ENCODE measurements at regions not wholly inside any gene's neighbourhood (a gene's known extent, or its start where the extent isn't known, plus 50 kb on each side); places are given as distances from the start of the nearest gene placed in this dataset.

DNA sequence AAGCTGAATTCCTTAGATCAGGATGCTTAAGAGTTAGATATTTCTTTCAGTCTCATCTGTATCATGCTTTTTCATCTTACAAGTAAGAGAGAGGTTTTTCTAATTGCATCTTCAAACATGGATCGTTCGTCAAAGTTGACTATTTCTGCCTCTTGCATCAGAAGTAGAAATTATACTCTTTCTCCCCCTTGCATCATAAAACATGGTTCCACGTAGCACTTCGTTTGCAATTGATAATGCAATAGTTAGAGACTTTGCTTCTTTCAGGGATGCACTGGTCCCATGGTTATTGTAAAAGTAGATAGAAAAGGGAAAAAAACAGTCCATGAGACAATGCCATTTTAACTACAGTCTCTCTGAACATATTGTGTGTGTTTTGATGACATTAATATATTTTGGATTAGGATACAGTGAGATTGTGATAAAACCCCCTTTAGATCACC, 75.1 kb upstream of the PARD3B start:
- Histone ChIP-seq H3K9me2 (ENCODE audit: insufficient read depth) (no peaks in the 10 kb centered on the region), H3K27me3 (ENCODE audit: insufficient read depth, low read length) (peaks cover 3% of the 10 kb centered on the region; the same call in 1 of the 2 replicates), H3K79me2 (ENCODE audit: insufficient read depth, low read length) (no peaks in the 10 kb centered on the region), H3K27ac (ENCODE audit: low read depth, low read length) (no peak overlapping the region), H3K4me2 (ENCODE audit: low read length) (no peak overlapping the region), H3K4me3 (replicated peaks in 1 of 2; ENCODE audit: low read depth in 1 of 2, low read length in 2 of 2) (no peak overlapping the region), H4K20me1 (ENCODE audit: insufficient read depth) (no peaks in the 10 kb centered on the region), H3K9ac (ENCODE audit: low read length) (no peak overlapping the region), H3K36me3 (ENCODE audit: control insufficient read depth in 1 of 2, insufficient read depth in 2 of 2, low read length in 2 of 2) (no peaks in the 10 kb centered on the region), H3K4me1 (ENCODE audit: control insufficient read depth in 1 of 2, insufficient read depth in 2 of 2, low read length in 2 of 2) (no peaks in the 10 kb centered on the region), H3K9me3 (ENCODE audit: control insufficient read depth in 1 of 2, insufficient read depth in 1 of 2, low read depth in 1 of 2, low read length in 2 of 2) (no peaks in the 10 kb centered on the region), H2AFZ (ENCODE audit: low read depth, low read length, poor library complexity, severe bottlenecking) (no peak overlapping the region)
- intact Hi-C loops (cut with micrococcal nuclease), result no loop called here
- POLR2A ChIA-PET, result no interaction called here
- RAD21 ChIA-PET (ENCODE audit: low non-redundant PET in 1 of 2, low total read pairs in 2 of 2, uncharacterized antibody in 2 of 2, unreplicated experiment in 2 of 2), result no interaction called here
- ATAC-seq (no peak), DNase-seq (ENCODE audit: low read depth, low spot score) (no peak)
- CTCF ChIA-PET, result no interaction called here
- TF ChIP-seq POLR2AphosphoS5 (IDR thresholded peaks at IDR 0.05; ENCODE audit: low read depth, low read length) (no peak), CEBPB (IDR thresholded peaks at IDR 0.05; ENCODE audit: low read depth) (peak; percentile 69), JUND (IDR thresholded peaks at IDR 0.05) (no peak)
- no TSS peak for BruUV-seq (replicated peaks)

DNA sequence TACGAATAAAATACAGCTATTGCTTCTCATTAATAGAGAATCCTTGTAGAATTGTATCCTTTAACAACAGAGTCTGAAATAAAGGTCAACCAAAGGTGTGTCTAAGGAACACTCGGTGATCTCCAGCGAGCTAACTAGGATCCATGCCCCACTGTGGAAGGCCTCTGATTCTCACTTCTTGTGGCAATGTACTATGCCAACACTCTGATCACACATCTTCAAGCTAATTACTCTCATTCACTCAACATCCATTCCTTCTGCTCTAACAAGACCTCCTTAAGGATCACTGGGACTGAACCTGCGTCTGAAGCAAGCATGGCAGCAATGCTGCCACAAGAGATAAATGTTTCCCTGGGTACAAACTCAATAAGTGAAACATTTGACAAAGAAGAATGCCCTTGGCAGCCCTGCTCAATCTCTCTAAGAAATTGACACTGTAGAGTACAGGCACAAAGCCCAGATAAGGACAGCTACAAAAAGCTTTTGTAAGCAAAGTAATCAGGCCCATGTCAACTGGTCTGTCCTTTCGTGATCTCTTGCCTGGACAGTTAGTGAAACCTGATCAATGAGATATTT, 74.6 kb upstream of the PARD3B start:
- H3K27me3 ChIP-seq (ENCODE audit: insufficient read depth, low read length), result peaks cover 3% of the 10 kb centered on the region; the same call in 1 of the 2 replicates
- no peaks in the 10 kb centered on the region for H3K4me1 ChIP-seq (ENCODE audit: control insufficient read depth in 1 of 2, insufficient read depth in 2 of 2, low read length in 2 of 2)
- H4K20me1 ChIP-seq (ENCODE audit: insufficient read depth), result no peaks in the 10 kb centered on the region
- no peak overlapping the region for H3K4me3 ChIP-seq (replicated peaks in 1 of 2; ENCODE audit: low read depth in 1 of 2, low read length in 2 of 2)
- POLR2A ChIA-PET, result no interaction called here
- H3K9me2 ChIP-seq (ENCODE audit: insufficient read depth), result no peaks in the 10 kb centered on the region
- intact Hi-C loops (cut with micrococcal nuclease), result no loop called here
- H3K4me2 ChIP-seq (ENCODE audit: low read length), result no peak overlapping the region
- no peaks in the 10 kb centered on the region for H3K79me2 ChIP-seq (ENCODE audit: insufficient read depth, low read length)
- TF ChIP-seq SRF (IDR thresholded peaks at IDR 0.05; ENCODE audit: low read depth), result no peak
- no peak for TF ChIP-seq MAX (IDR thresholded peaks at IDR 0.05)
- no peak for TF ChIP-seq YY1 (IDR thresholded peaks at IDR 0.05; ENCODE audit: extremely low read depth, insufficient replicate concordance, low read depth, low read length)
- no peak for TF ChIP-seq CEBPB (IDR thresholded peaks at IDR 0.05; ENCODE audit: low read depth)
- no peak for TF ChIP-seq ZFX (IDR thresholded peaks at IDR 0.05)
- TF ChIP-seq FOSL1 (IDR thresholded peaks at IDR 0.05; ENCODE audit: low read depth), result no peak
- TF ChIP-seq ZNF274 (IDR thresholded peaks at IDR 0.05; ENCODE audit: low read depth, low read length), result no peak
- no peak for TF ChIP-seq RAD21 (IDR thresholded peaks at IDR 0.05; ENCODE audit: low read depth)
- TF ChIP-seq JUND (IDR thresholded peaks at IDR 0.05), result no peak
- no peak for DNase-seq (ENCODE audit: low read depth, low spot score)
- no peak for ATAC-seq
- RAD21 ChIA-PET (ENCODE audit: low non-redundant PET in 1 of 2, low total read pairs in 2 of 2, uncharacterized antibody in 2 of 2, unreplicated experiment in 2 of 2), result no interaction called here
- CTCF ChIA-PET, result no interaction called here
- no peaks in the 10 kb centered on the region for H3K9me3 ChIP-seq (ENCODE audit: control insufficient read depth in 1 of 2, insufficient read depth in 1 of 2, low read depth in 1 of 2, low read length in 2 of 2)
- BruUV-seq (replicated peaks), result no TSS peak
- no peak overlapping the region for H3K9ac ChIP-seq (ENCODE audit: low read length)
- H3K27ac ChIP-seq (ENCODE audit: low read depth, low read length), result no peak overlapping the region
- H2AFZ ChIP-seq (ENCODE audit: low read depth, low read length, poor library complexity, severe bottlenecking), result no peak overlapping the region
- no peaks in the 10 kb centered on the region for H3K36me3 ChIP-seq (ENCODE audit: control insufficient read depth in 1 of 2, insufficient read depth in 2 of 2, low read length in 2 of 2)
